Astrocyte of the cerebellum (primary cell): ENCODE measurements at regions not wholly inside any gene's neighbourhood (a gene's known extent, or its start where the extent isn't known, plus 50 kb on each side); places are given as distances from the start of the nearest gene placed in this dataset.
"Not testable (repeated sequence)": the region's sequence is repeated elsewhere in the genome, so short reads cannot be mapped to it uniquely, and the experiment has no call there.

Experiments used
- DNase-seq: peaks from one replicate; pipeline ENCODE4 v3.0.0-alpha.2; 2011; ENCODE audit warnings: low read depth
- H3K4me3 ChIP-seq: 2 replicates; pipeline ENCODE4 v1.5.1; 2011; ENCODE audit warnings: mild to moderate bottlenecking, low read depth, low read length, moderate library complexity
- in situ Hi-C: cut with HindIII; loops from 2 replicates; pipeline ENCODE4 v1.10.0; 2017; ENCODE audit warnings: low sequenced_read_pairs

DNA sequence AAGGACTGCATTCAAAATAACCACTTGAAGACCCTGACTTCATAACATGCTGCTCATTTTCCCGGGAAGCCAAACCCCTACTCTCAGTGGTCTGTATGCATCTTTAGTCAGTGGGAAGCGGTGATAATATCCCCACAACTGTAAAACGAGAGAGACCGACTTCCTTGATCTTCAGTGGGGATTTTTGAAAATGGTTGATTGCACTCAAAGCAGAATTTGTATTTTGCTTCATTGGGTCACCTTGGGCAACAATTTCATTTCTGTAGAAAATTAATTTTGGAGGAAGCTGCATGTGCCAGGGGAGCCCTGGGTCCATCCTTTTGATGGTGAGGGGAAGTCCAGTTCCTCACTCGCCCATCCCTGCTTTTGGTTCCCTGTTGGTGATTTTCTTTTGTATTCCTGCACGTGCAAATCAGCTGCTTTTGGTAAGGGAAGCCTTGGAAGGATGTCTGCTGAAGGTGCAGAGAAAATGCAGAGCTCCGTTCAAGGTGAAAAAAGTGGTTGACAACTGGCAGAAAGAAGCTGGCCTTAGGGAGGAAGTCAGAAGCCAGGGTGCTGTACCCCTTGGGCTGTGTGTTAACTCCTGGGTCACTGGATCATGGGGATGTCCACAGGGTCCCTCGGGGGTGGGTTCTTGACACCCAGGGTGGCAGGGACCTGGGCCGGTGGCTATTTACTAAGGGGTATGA is 89.8 kb upstream of the CRYM start:
- DNase-seq, H3K4me3 ChIP-seq, in situ Hi-C loops: not testable (repeated sequence)

DNA sequence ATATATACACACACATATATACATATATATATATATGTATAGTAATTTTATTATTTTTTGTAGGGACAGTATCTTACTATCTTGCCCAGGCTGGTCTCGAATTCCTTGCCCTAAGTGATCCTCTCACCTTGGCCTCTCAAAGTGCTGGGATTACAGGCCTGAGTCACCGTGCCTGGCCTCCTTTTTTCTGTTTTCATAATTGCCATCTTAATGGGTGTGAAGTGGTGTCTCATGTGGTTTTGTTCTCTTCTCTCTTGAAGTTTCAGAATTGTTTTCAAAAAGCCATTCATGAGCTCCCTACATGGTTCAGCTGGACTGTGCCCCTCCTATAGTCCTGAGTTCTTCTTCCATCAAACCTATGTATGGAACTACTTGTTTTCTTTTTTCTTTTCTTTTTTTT is 88.9 kb upstream of the CRYM start:
- H3K4me3 ChIP-seq, DNase-seq, in situ Hi-C loops: not testable (repeated sequence)

DNA sequence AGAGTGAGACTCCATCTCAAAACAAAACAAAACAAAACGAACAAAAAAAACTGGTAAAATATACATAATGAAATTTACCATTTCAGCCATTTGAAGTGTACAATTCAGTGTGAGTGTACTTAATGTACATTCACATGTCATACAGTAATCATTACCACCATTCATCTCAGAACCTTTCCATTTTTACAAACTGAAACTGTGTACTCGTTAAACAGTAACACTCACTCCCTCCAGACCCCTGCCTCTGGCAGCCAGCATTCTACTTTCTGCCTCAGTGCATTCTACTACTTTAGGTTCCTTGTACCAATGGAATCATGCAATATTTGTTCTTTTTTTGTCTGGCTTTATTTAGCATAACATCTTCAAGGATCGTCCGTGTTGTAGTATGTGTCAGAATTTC is 87.5 kb upstream of the CRYM start:
- in situ Hi-C loops, H3K4me3 ChIP-seq, DNase-seq: not testable (repeated sequence)

DNA sequence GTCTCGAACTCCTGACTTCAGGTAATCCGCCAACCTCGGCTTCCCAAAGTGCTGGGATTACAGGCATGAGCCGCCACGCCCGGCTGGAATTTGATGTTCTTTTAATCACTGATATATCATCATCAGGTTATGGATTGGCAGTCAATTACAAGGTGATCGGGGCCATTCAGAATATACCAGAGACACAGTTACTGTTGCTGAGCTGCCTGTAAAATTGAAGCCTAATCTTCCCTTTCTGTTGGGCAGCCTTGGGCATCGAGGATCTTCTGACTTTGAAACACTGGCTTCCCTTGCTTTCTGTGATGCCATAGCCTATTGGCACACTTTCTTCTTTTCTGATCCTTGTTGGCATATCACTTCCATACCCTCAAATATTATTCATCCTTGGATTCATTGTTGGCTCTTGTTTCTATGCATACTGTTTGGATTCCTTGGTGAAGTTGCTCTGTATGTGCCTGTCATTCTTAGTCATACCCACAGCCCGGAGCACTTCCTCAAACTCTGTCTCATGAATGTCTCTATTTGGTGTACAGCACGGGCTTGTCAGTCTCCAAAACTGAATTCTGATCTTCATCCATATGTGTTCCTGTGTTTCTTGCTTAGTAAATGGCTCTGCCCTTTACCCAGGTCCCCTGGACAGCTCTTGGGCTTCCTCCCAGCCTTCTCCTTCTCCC is 85.6 kb upstream of the CRYM start:
- in situ Hi-C loops, DNase-seq: not testable (repeated sequence)

DNA sequence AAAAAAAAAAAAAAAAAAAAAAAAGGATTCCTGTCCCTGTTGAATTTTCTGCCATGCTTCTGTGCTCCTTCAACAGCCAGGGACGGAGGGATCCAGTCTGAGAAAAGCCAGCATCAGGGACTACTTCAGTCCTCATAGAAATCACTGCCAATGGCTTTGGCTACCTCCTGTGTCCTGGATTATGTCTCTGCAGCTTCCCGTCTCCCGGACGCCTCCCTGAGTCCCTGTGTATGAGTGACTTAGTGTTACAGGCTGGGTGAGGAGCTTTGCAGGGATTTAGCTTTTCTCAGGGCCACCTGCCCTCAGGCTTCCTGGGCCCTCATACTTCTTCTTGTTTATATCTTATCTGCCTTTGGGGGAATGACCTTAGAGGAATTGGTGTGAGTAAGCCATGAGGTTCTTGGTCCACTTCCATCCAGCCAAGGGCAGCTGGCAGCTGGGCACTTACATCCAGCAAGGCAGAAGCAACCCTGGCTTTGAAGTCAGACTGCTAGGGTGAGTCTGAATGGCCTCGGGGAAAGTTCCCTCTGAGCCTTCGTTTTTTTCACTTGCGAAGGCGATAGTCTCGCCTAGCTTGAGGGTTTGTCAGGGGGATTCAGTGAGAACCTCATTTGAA is 83.6 kb upstream of the CRYM start:
- H3K4me3 ChIP-seq, in situ Hi-C loops, DNase-seq: not testable (repeated sequence)

More for the DNA sequence above, 85.6 kb upstream of the CRYM start:
- H3K4me3 ChIP-seq, result not testable (repeated sequence)

DNA sequence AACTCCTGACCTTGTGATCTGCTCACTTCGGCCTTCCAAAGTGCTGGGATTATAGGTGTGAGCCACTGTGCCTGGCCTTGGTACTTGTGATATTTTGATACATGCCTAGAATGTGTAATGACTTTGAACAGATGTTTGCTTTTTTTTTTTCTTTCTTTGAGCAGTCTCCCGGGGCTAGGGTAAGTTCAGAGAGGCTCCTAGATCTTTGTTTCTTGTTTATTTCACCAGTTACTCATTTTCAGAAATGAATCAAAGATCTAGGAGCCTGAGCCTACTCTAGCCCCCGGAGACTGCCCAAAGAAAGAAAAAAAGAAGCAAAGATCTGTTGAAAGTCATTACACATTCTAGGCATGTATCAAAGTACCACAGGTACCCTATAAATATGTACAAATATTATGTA is 83.0 kb upstream of the CRYM start:
- in situ Hi-C loops, H3K4me3 ChIP-seq, DNase-seq: not testable (repeated sequence)

DNA sequence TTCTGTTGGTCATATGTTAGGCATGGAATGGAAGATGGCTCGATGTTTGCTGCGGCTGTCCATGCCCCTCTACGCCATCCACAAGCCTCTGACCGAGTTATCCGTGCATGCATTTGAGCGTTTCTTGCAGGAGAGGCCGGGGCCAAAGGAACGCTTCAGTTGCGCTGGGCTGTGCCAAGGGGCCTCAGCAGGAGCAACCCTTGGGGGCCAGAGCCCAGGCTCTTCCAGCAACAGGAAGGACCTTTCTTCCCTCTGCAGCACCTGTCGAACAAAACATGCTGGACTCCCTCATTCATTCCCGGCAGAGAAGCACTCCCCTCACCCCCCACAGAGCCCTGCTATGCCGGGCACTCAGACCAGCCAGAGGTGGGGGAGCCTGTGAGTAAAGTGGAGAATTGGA is 81.4 kb upstream of the CRYM start:
- H3K4me3 ChIP-seq, DNase-seq, in situ Hi-C loops: not testable (repeated sequence)

DNA sequence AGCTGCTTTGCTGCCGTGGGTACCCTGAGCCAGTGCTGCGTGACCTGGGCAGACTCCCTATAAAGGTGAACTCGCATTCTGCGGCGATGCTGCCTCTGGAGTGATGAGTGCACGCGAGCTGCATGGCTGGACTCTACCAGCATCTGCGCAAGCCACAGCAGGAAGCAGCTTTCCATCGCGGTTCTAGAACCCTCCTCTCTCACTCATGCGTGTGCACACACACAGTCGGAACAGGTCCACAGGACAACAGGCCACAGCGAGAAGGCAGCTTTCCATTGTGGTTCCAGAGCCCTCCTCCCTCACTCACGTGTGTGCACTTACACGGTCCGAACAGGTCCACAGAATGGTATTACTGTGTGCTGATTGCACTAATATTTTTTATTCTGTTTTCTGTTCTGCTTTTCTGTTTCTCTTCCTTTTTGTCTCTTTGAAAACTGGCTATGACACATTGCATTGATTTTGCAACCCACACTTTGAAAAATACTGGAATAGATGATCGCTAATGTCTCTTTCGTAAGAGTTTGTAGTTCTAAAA is 80.2 kb upstream of the CRYM start:
- DNase-seq, in situ Hi-C loops, H3K4me3 ChIP-seq: not testable (repeated sequence)

DNA sequence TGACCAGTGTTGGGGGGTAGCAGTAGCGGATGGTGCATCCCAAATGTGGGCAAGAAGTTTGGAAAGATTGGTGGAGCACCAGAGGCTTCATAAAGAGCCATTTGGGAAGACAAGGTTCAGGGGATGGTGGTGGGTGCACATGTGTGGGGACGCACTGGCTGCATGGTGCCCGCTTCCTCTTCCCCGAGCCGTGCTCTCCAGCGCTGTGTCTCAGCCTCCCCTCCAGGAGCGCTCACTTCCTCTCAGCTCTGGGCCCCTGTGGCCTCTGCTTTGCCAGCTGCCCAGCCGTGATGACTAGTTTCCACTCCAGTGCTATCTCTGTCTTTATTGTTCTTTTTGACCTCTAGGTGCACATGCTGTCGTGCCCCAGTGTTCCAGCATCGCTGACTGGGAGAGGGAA is 78.2 kb upstream of the CRYM start:
- in situ Hi-C loops, H3K4me3 ChIP-seq, DNase-seq: not testable (repeated sequence)

DNA sequence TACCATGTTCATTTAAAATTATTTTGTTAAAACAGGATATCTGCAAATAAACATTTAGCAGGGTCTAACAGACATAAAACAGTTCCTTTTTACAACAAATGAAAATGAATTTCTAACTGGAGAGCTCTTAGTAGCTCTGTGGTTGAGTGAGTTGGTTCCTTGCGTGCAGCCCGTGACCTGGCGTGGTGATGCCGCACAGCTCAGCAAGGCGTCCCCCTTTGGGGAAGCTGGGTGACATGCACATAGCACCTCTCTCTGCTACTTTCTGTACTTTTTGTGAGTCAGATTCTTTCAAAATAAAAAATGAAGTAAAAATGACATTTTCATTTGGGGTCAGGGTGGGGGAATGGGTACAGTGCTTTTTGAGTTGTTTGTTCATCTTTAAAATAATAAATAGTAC is 73.3 kb upstream of the CRYM start:
- H3K4me3 ChIP-seq, in situ Hi-C loops, DNase-seq: not testable (repeated sequence)

DNA sequence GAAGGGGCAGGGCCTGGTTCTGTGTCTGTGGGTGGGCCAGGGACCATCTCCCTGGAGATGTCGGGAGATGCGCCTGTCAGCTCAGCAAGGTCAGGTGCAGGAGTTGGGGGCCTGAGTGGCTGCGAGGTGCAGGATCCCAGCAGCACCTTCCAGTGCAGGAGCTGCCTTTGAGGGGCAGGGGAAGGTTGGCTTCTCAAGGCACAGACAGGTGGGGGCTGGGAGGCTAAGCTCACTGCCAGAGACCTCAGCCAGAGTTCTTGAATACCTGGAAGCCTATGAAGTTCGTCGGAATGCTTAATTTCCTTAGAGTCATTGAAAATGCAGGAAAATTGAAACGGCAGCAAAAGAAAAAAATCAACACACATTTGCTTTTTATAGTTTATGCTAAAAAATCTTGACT is 72.8 kb upstream of the CRYM start:
- DNase-seq, in situ Hi-C loops, H3K4me3 ChIP-seq: not testable (repeated sequence)

DNA sequence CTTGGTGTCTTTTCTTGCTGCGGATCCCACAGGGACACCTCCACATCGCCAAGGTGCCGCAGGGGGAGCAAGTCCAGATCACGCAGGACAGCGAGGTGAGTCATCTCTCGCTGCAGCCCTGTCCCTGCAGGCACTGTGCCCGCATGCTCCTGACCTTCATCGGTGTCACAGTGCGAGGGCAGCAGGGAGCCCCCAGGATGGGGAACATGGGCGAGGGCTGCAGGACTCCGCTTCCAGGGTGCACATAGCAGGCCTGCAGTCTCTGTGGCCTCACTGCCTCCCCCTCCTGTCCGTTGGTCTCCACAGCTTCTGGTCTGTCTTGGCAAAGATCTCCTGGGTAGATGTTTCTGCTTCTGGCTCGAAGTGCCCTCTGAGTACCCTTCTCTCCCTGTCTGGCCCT is 71.2 kb upstream of the CRYM start:
- H3K4me3 ChIP-seq, DNase-seq, in situ Hi-C loops: not testable (repeated sequence)

DNA sequence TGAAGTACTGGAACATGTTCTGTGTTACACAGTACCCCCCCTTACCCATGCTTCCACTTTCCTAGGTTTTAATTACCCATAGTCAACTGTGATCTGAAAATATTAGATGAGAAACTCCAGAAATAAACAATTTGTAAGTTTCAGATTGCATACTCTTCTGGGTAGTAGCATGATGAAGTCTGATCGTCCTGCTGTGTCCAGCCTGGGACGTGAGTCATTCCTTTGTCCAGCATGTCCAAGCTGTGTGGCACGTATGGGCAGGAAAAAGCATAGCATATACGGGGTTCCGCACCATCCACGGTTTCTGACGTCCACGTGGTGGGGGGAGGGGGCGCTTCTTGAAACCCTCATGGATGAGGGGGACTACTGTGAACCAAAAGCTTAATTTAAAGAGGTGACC is 70.7 kb upstream of the CRYM start:
- H3K4me3 ChIP-seq, in situ Hi-C loops, DNase-seq: not testable (repeated sequence)

DNA sequence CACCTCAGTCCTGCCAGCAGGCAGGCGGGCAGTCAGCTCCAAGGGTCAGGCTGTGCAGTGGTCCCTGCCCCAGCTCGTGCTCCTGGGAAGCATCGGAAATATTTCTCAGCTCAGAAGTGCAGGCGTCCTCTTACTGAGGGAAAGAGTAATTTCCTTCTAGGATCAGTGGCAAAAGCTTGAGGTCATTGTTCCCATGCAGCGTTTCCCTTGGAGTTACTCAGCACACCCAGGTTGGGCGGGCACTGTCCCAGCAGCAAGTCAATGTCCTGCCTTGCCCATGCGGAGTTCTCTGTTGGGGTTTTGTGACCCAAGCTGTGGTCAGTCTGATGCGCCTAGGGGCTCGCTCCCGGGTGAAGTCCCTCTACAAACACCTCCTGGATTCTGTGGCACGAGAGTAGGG is 69.4 kb upstream of the CRYM start:
- in situ Hi-C loops, DNase-seq: not testable (repeated sequence)

DNA sequence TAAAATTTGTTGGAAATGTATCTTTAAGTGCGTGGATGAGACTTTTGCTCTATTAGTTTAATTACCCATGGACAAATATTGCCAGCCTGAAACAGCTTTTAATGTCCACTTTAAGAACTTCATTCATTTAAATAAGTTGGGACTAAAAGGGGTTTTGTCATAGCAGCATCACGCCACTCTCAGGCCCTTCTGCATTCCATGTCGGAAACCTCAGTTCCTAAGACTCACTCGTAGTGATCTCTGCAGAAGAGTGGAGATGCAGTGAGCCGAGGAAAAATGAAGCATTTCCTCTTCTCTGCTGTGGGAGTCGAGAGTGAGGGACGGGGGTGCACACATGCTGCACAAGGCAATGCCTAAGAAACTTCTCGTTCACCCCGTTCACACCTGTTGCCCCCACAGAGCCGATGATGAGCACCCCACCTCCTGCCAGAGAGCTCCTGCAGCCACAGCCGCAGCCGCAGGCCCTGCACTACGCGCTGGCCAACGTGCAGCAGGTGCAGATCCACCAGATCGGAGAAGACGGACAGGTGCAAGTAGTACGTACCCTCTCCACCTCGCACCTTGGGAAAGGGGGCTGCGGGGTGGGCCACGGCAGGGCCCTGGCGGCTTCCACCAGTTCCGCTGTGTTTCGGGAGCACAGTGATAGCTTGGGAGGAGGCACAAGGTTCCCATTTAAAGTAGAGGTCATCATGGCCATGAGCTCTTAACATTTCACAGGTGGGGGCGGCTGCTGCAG is 68.8 kb upstream of the CRYM start:
- in situ Hi-C loops, result not testable (repeated sequence)

More for the DNA sequence above, 69.4 kb upstream of the CRYM start:
- not testable (repeated sequence) for H3K4me3 ChIP-seq

DNA sequence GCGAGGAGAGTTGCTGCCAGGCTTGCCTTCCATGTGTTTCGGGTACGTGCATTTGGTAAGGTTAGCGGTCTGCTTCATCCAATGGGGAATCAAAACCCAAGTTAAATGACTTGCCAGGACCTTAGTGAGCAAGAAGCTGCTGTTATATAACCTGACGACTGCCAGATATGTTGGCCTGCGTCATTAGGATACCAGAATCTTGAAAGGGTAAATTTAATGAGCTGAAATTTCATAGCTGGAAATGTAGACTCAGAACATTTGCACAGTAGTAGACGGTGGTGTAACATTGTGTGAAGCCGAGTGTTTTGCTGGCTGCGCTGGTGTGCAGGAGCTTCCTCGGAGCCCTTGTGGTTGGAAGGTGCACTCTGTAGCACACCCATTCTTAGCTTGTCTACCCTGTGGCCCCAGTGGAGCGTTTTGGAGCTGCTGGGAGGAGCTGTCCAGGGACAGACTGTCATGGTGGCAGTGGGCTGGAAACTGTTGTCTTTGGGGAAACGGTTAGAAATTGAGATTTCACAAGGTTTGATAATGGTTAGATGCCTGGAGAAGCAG is 66.3 kb upstream of the CRYM start:
- in situ Hi-C loops, DNase-seq, H3K4me3 ChIP-seq: not testable (repeated sequence)

More for the DNA sequence above, 68.8 kb upstream of the CRYM start:
- not testable (repeated sequence) for DNase-seq, H3K4me3 ChIP-seq
